Stimulated activated CD4-positive, alpha-beta T cell treated with anti-CD3 and anti-CD28 coated beads, Interleukin-1b, Interleukin-23, amount 100 ng/mL, for 24 hours (primary cell): ENCODE measurements at regions not wholly inside any gene's neighbourhood (a gene's known extent, or its start where the extent isn't known, plus 50 kb on each side); places are given as distances from the start of the nearest gene placed in this dataset.
"Not testable (repeated sequence)": the region's sequence is repeated elsewhere in the genome, so short reads cannot be mapped to it uniquely, and the experiment has no call there.

ENCODE experiments used
- DNase-seq, 4 experiments: peaks; one replicate each; pipeline ENCODE4 v3.0.0-alpha.2; 2020; ENCODE audit warnings: low read depth in 4 of 4, low spot score in 1 of 4

- no peak for DNase-seq
These were observed 327.1 kb downstream of the PAPSS1 start for GRCh38 chr4:107392951-107393350.

- no peak for DNase-seq
These were observed 327.7 kb downstream of the PAPSS1 start for GRCh38 chr4:107392380-107392779.

- no peak for DNase-seq
These were observed 328.4 kb downstream of the PAPSS1 start for GRCh38 chr4:107391630-107392028.

GRCh38 chr4:107391009-107391629 lies 328.9 kb downstream of the PAPSS1 start:
- DNase-seq: no peak

- DNase-seq: no peak
These were observed 330.1 kb downstream of the PAPSS1 start for GRCh38 chr4:107389965-107390364.

- no peak for DNase-seq
These were observed 331.2 kb downstream of the PAPSS1 start for GRCh38 chr4:107388736-107389274.

- DNase-seq: no peak
These were observed 339.1 kb downstream of the PAPSS1 start for GRCh38 chr4:107380836-107381438.

- no peak for DNase-seq
These were observed 339.8 kb downstream of the PAPSS1 start for GRCh38 chr4:107380190-107380589.

GRCh38 chr4:107379054-107379869 lies 340.8 kb downstream of the PAPSS1 start:
- no peak for DNase-seq

GRCh38 chr4:107376293-107376692 lies 340.2 kb upstream of the DKK2 start:
- no peak for DNase-seq

- no peak for DNase-seq
These were observed 330.8 kb upstream of the DKK2 start for GRCh38 chr4:107366900-107367299.

GRCh38 chr4:107366016-107366735 lies 330.1 kb upstream of the DKK2 start:
- DNase-seq: no peak

GRCh38 chr4:107363125-107363524 lies 327.0 kb upstream of the DKK2 start:
- no peak for DNase-seq

GRCh38 chr4:107359208-107359607 lies 323.1 kb upstream of the DKK2 start:
- no peak for DNase-seq

- not testable (repeated sequence) for DNase-seq
These were observed 318.2 kb upstream of the DKK2 start for GRCh38 chr4:107354304-107354703.

GRCh38 chr4:107351196-107351595 lies 315.1 kb upstream of the DKK2 start:
- DNase-seq: no peak

- no peak for DNase-seq
These were observed 313.6 kb upstream of the DKK2 start for GRCh38 chr4:107349732-107350131.

GRCh38 chr4:107349266-107349665 lies 313.2 kb upstream of the DKK2 start:
- no peak for DNase-seq

GRCh38 chr4:107348188-107349050 lies 312.3 kb upstream of the DKK2 start:
- no peak for DNase-seq

- no peak for DNase-seq
These were observed 297.4 kb upstream of the DKK2 start for GRCh38 chr4:107333518-107333917.
